Erythroblast (primary cell): ENCODE measurements at regions not wholly inside any gene's neighbourhood (a gene's known extent, or its start where the extent isn't known, plus 50 kb on each side); places are given as distances from the start of the nearest gene placed in this dataset.

Experiments
- GATA1 ChIP-seq: IDR thresholded peaks from 2 replicates; pipeline ENCODE4 v1.6.1; 2011; ENCODE audit warnings: low read depth, mild to moderate bottlenecking, control low read depth, low read length, moderate library complexity
- POLR2A ChIP-seq: IDR thresholded peaks from 2 replicates; pipeline ENCODE4 v1.6.1; 2011; ENCODE audit warnings: mild to moderate bottlenecking, low read length

DNA sequence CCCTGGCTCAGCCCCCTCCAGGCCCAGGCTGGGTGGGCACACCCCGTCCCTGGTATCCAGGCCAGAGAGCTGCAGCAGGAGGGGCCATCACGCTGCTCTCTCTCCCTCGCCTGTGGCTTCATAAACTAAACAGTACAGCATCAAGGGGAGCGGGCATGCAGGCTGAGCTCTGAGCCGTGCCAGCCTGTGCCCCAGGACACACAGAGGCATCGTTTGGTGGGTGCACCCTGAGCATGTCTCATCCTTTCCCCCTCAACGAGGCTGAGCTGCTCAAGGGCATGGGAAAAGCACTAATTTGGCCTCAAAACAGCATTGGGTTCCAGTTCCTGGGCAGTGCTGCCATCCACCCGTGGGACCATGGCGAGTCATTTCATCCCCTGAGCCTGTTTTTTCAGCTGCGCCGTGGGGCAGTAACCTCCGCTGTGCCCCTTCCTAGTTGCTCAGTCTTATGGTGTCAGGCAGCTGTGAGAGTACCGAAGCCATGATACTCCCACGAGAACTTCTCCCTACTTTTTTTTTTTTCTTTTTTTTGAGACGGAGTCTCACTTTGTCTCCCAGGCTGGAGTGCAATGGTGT, 79.6 kb downstream of the CPN2 start:
- TF ChIP-seq POLR2A (no peak), GATA1 (no peak)
